Hematopoietic multipotent progenitor cell treated with erythropoietin and hydrocortisone succinate and interleukin-3 and kit ligand, for 8 days (in vitro differentiated cells): ENCODE measurements at regions not wholly inside any gene's neighbourhood (a gene's known extent, or its start where the extent isn't known, plus 50 kb on each side); places are given as distances from the start of the nearest gene placed in this dataset.

Experiments
- DNase-seq: peaks from one replicate; pipeline ENCODE4 v3.0.0-alpha.2; 2015

GRCh38 chr6:53216301-53216700 lies 67.7 kb upstream of the GCM1 start:
- DNase-seq, result peak; percentile 35

DNA sequence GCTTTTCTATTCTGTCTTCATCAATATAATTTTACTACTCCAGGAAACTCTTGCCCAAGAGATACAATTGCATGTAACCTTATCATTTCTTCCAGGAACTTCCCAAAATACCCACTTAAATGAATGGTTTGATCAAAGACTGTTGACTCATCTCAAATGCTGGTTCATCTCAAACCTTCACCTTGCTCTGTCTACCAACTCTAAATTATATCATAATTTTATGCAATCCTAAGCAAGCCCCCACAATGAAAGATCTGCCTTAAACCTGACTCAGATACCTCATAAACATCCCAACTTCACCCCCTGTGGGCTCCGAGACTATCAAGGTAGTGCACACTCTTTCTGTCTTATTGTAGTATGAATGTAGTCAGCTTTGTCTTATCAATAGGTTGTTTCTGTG lies 65.5 kb upstream of the GCM1 start:
- peak; percentile 14 for DNase-seq

DNA sequence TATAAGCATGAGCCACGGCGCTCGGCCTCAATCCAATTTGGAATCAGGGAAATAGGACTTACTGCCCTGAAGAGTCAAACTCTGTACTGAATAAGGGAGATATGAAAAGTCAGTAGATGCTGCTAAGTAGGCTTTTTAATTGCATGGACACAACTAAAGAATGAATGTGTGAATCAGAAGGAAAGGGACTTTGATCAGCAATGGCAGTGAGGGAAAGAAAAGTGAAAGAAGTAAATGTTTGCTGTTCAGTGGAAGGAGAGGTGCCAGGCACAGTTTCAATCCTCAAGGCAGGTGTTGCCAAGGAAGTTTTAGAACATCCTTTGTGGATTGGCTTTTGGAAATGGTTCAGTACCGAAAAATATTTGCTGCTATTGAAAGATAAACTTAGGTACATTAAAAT lies 62.2 kb upstream of the GCM1 start:
- no peak for DNase-seq

DNA sequence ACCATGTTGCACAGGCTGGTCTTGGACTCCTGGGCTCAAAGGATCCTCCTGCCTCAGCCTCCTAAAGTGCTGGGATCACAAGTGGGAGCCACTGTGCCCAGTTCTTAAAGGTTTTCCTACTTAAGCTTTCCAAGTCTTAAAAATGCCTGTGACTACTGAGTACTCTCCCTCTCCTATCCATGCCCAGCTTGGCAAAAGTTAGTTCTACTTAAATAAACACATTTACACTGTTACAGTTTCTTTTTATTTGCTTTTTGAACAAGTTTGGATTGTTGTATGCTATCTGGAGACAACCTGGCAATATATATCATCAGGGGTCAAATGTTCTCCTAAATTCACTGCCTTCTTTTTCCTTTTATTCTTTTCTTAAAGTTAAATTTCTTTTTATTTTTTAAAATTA lies 61.0 kb upstream of the GCM1 start:
- no peak for DNase-seq

- DNase-seq, result no peak
Measured at GRCh38 chr6:53205778-53206177, 57.1 kb upstream of the GCM1 start.

GRCh38 chr6:53203483-53203882 lies 54.8 kb upstream of the GCM1 start:
- DNase-seq, result no peak

GRCh38 chr6:53202052-53202451 lies 53.4 kb upstream of the GCM1 start:
- DNase-seq, result no peak

- no peak for DNase-seq
Measured at GRCh38 chr6:53201270-53201669, 52.6 kb upstream of the GCM1 start.

DNA sequence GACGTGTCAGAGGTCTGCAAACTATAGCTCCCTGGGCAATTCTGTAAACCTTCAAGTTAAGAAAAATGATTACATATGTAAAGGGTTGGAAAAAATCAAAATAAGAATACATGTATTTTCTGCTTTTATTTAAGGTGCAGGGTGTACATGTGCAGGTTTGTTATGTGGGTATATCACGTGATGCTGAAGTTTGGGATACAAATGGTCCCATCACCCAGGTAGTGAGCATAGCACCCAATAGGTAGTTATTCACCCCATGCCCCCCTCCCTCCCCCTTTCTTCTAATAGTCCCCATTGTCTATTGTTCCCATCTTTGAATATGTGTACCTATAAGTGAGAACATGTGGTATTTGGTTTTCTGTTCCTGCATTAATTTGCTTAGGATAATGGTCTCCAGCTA lies 51.1 kb upstream of the GCM1 start:
- DNase-seq, result no peak

DNA sequence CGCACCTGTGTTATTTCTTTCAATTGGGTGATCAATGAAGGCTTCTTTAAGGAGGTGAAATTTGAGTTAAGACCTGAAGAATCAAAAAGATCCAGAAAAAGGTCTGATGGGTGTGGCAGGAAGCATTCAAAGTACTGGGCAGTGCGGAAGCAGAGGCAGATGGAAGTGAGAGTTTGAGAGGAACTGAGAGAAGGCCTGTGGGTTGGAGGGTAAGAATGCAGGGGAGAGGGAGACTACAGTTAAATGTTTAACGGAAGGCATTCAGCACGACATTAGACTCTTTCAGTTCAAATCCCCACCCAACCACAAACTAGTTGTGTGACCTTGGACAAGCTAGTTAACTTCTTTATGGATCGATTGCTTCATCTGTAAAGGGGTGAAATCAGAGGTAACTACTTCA lies 50.5 kb upstream of the GCM1 start:
- DNase-seq, result no peak
